ENCODE measurements at regions not wholly inside any gene's neighbourhood (a gene's known extent, or its start where the extent isn't known, plus 50 kb on each side); places are given as distances from the start of the nearest gene placed in this dataset.

- H3K4me1 ChIP-seq, result no peaks in the 10 kb centered on the region
- DNase-seq (peak in 1 of 4 donors; percentile 2), ATAC-seq (no peak)
- H3K36me3 ChIP-seq (replicated peaks in 1 of 2; ENCODE audit: insufficient read depth in 1 of 2, low read depth in 2 of 2), result no peaks in the 10 kb centered on the region
- no peak overlapping the region for H3K27ac ChIP-seq
- no peaks in the 10 kb centered on the region for H3K9me3 ChIP-seq
- no peak overlapping the region for H3K4me3 ChIP-seq
- no peak for TF ChIP-seq POLR2A (IDR thresholded peaks at IDR 0.05)
- TF ChIP-seq CTCF (IDR thresholded peaks at IDR 0.05), result no peak
- no peaks in the 10 kb centered on the region for H3K27me3 ChIP-seq
- intact Hi-C loops (cut with DNase I), result no loop called here
Measured at GRCh38 chr5:21680196-21680595, 1172.9 kb downstream of the CDH12 start.

GRCh38 chr5:21678526-21678925 lies 1174.6 kb downstream of the CDH12 start:
- Histone ChIP-seq H3K27me3 (no peaks in the 10 kb centered on the region), H3K4me3 (no peak overlapping the region), H3K4me1 (no peaks in the 10 kb centered on the region), H3K9me3 (no peaks in the 10 kb centered on the region), H3K27ac (no peak overlapping the region), H3K36me3 (replicated peaks in 1 of 2; ENCODE audit: insufficient read depth in 1 of 2, low read depth in 2 of 2) (no peaks in the 10 kb centered on the region)
- intact Hi-C loops (cut with DNase I), result no loop called here
- DNase-seq (no peak), ATAC-seq (no peak)
- WGBS, 2 donors, result 33 to 57% methylated on average over 1 of the region's 1 CpG
- TF ChIP-seq CTCF (IDR thresholded peaks at IDR 0.05), result no peak
- TF ChIP-seq POLR2A (IDR thresholded peaks at IDR 0.05), result no peak

- no peak for ATAC-seq
- intact Hi-C loops (cut with DNase I), result no loop called here
Measured at GRCh38 chr5:21672911-21673310, 1180.2 kb downstream of the CDH12 start.

GRCh38 chr5:21672360-21672759 lies 1180.8 kb downstream of the CDH12 start:
- TF ChIP-seq POLR2A (IDR thresholded peaks at IDR 0.05) (no peak), CTCF (IDR thresholded peaks at IDR 0.05) (no peak)
- Histone ChIP-seq H3K4me3 (no peak overlapping the region), H3K27ac (no peak overlapping the region), H3K27me3 (no peaks in the 10 kb centered on the region), H3K9me3 (no peaks in the 10 kb centered on the region), H3K36me3 (replicated peaks in 1 of 2; ENCODE audit: insufficient read depth in 1 of 2, low read depth in 2 of 2) (no peaks in the 10 kb centered on the region), H3K4me1 (no peaks in the 10 kb centered on the region)
- intact Hi-C loops (cut with DNase I), result no loop called here
- no peak for DNase-seq
- ATAC-seq, result no peak

More at GRCh38 chr5:21672911-21673310, 1180.2 kb downstream of the CDH12 start:
- H3K27me3 ChIP-seq, result no peaks in the 10 kb centered on the region
- H3K4me1 ChIP-seq, result no peaks in the 10 kb centered on the region
- H3K9me3 ChIP-seq, result no peaks in the 10 kb centered on the region
- no peaks in the 10 kb centered on the region for H3K36me3 ChIP-seq (replicated peaks in 1 of 2; ENCODE audit: insufficient read depth in 1 of 2, low read depth in 2 of 2)
- H3K27ac ChIP-seq, result no peak overlapping the region
- no peak overlapping the region for H3K4me3 ChIP-seq
- 49 to 59% methylated on average over 1 of the region's 1 CpG for WGBS, 2 donors
- no peak for TF ChIP-seq CTCF (IDR thresholded peaks at IDR 0.05)
- TF ChIP-seq POLR2A (IDR thresholded peaks at IDR 0.05), result no peak
- DNase-seq, result no peak

- Histone ChIP-seq H3K27me3 (no peaks in the 10 kb centered on the region), H3K4me1 (no peaks in the 10 kb centered on the region), H3K4me3 (no peak overlapping the region), H3K27ac (no peak overlapping the region), H3K9me3 (peaks cover 0 to 4% (median 0%) of the 10 kb centered on the region in 3 donors), H3K36me3 (replicated peaks in 1 of 2; ENCODE audit: insufficient read depth in 1 of 2, low read depth in 2 of 2) (no peaks in the 10 kb centered on the region)
- intact Hi-C loops (cut with DNase I), result no loop called here
- 44 to 62% methylated on average over 2 of the region's 2 CpGs for WGBS, 2 donors
- ATAC-seq (no peak), DNase-seq (no peak)
- TF ChIP-seq CTCF (IDR thresholded peaks at IDR 0.05), result no peak
- TF ChIP-seq POLR2A (IDR thresholded peaks at IDR 0.05), result no peak
Measured at GRCh38 chr5:21665524-21665923, 1187.6 kb downstream of the CDH12 start.
